Neural cell (in vitro differentiated cells): ENCODE measurements at regions not wholly inside any gene's neighbourhood (a gene's known extent, or its start where the extent isn't known, plus 50 kb on each side); places are given as distances from the start of the nearest gene placed in this dataset.

Source experiments
- H2AFZ ChIP-seq: fragments of 200-600, 300-800 bp; sonication (generic), shearing (Covaris generic); 2 replicates; pipeline ENCODE4 v1.6.0; 2014; ENCODE audit warnings: low read depth, mild to moderate bottlenecking, antibody characterized with exemption, low read length, moderate library complexity
- H3F3A ChIP-seq: fragments of 200-600 bp; shearing (Covaris generic); 2 replicates; pipeline ENCODE4 v1.6.1; 2016; ENCODE audit warnings: mild to moderate bottlenecking, moderate library complexity, mixed read lengths, antibody characterized with exemption, low read length; ENCODE audit not compliant: insufficient read depth, poor library complexity, severe bottlenecking
- H3K27ac ChIP-seq: fragments of 200-600, 300-800 bp; sonication (generic), shearing (Covaris generic); 2 replicates; pipeline ENCODE4 v1.5.1; 2014; ENCODE audit warnings: mild to moderate bottlenecking, low read length, moderate library complexity
- H3K27me3 ChIP-seq: fragments of 300-800, 200-600 bp; sonication (generic), shearing (Covaris generic); 2 replicates; pipeline ENCODE4 v1.6.0; 2014; ENCODE audit warnings: mild to moderate bottlenecking, low read depth, low read length, moderate library complexity; ENCODE audit not compliant: insufficient read depth
- H3K36me3 ChIP-seq: fragments of 300-800, 200-600 bp; sonication (generic), shearing (Covaris generic); 2 replicates; pipeline ENCODE4 v1.5.1; 2014; ENCODE audit warnings: mild to moderate bottlenecking, antibody characterized with exemption, low read length, moderate library complexity; ENCODE audit not compliant: insufficient read depth
- H3K4me2 ChIP-seq: fragments of 300-800, 200-600 bp; sonication (generic), shearing (Covaris generic); 2 replicates; pipeline ENCODE4 v1.6.0; 2014; ENCODE audit warnings: mild to moderate bottlenecking, low read length
- H3K4me3 ChIP-seq: fragments of 300-800, 200-600 bp; sonication (generic), shearing (Covaris generic); 2 replicates; pipeline ENCODE4 v1.5.1; 2014; ENCODE audit warnings: mild to moderate bottlenecking, low read length, moderate library complexity
- H3K79me2 ChIP-seq: fragments of 200-600 bp; shearing (Covaris generic); replicated peaks from 2 replicates; pipeline ENCODE4 v1.6.0; 2014; ENCODE audit warnings: mild to moderate bottlenecking, low read length, moderate library complexity; ENCODE audit not compliant: insufficient read depth
- H3K9ac ChIP-seq: fragments of 300-800, 200-600 bp; sonication (generic), shearing (Covaris generic); 2 replicates; pipeline ENCODE4 v1.6.1; 2016; ENCODE audit warnings: mild to moderate bottlenecking, low read length, mixed read lengths
- H3K9me2 ChIP-seq: fragments of 200-600 bp; shearing (Covaris generic); 2 replicates; pipeline ENCODE4 v1.6.1; 2016; ENCODE audit warnings: mild to moderate bottlenecking, low read length, mixed read lengths; ENCODE audit not compliant: insufficient read depth
- H3K9me3 ChIP-seq: fragments of 200-600, 300-800 bp; sonication (generic), shearing (Covaris generic); 2 replicates; pipeline ENCODE4 v1.6.1; 2016; ENCODE audit warnings: mild to moderate bottlenecking, mixed run types, low read length, moderate library complexity, mixed read lengths
- H4K20me1 ChIP-seq: fragments of 200-600 bp; shearing (Covaris generic); 2 replicates; pipeline ENCODE4 v1.6.1; 2016; ENCODE audit warnings: mild to moderate bottlenecking, mixed run types; ENCODE audit not compliant: insufficient read depth
- EP300 ChIP-seq: fragments of 450-650 bp; conservative IDR thresholded peaks from 2 replicates; pipeline ENCODE4 v1.6.1; 2014; ENCODE audit warnings: antibody characterized with exemption, mild to moderate bottlenecking, moderate library complexity; ENCODE audit not compliant: poor library complexity, severe bottlenecking
- EZH2 ChIP-seq: fragments of 200-600, 300-800 bp; shearing (Covaris generic), sonication (generic); IDR thresholded peaks from 2 replicates; pipeline ENCODE4 v1.6.1; 2014; ENCODE audit warnings: antibody characterized with exemption, low read length, borderline replicate concordance, mild to moderate bottlenecking; ENCODE audit not compliant: insufficient read depth, poor library complexity, severe bottlenecking
- MXI1 ChIP-seq: fragments of 450-650 bp; conservative IDR thresholded peaks from 2 replicates; pipeline ENCODE4 v1.6.1; 2014; ENCODE audit warnings: antibody characterized with exemption, mild to moderate bottlenecking; ENCODE audit not compliant: poor library complexity, severe bottlenecking
- POLR2AphosphoS5 ChIP-seq: IDR thresholded peaks from 2 replicates; pipeline ENCODE4 v1.6.1; 2012
- RAD21 ChIP-seq: fragments of 450-650 bp; conservative IDR thresholded peaks from 2 replicates; pipeline ENCODE4 v1.6.1; 2014; ENCODE audit warnings: antibody characterized with exemption, mild to moderate bottlenecking, moderate library complexity
- SMC3 ChIP-seq: fragments of 450-650 bp; conservative IDR thresholded peaks from 2 replicates; pipeline ENCODE4 v1.6.1; 2014; ENCODE audit warnings: antibody characterized with exemption, mild to moderate bottlenecking, moderate library complexity; ENCODE audit not compliant: poor library complexity
- TAF1 ChIP-seq: IDR thresholded peaks from 2 replicates; pipeline ENCODE4 v1.6.1; 2012; ENCODE audit warnings: low read depth
- TF ChIP-seq, protein P1 (sequence below): fragments of 450-650 bp; IDR thresholded peaks from 2 replicates; pipeline ENCODE4 v1.5.1; 2014; ENCODE audit warnings: antibody characterized with exemption, mild to moderate bottlenecking, moderate library complexity; ENCODE audit not compliant: poor library complexity, severe bottlenecking
- TF ChIP-seq, protein P2 (sequence below): IDR thresholded peaks from 2 replicates; pipeline ENCODE4 v1.6.1; 2012; ENCODE audit warnings: borderline replicate concordance

DNA sequence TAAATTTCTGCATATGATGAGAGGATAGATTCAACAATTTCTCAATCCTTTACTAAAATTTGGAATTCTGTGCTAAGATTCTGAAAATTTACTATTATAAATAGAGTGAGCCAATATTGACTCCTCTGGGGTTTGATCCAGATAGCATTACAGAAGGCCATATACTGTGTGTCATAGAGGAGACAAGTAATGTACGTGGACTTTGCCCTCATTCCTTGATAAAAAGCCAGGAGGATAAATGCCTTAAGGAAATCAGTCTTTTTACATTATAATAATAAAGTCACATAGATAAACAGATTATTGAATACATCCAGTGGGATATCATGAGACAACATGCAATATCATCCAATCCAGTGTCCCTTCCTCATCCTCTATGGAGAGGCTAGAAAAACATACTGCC, 188.0 kb upstream of the HDX start (continued):
- TF ChIP-seq, protein P1, sequence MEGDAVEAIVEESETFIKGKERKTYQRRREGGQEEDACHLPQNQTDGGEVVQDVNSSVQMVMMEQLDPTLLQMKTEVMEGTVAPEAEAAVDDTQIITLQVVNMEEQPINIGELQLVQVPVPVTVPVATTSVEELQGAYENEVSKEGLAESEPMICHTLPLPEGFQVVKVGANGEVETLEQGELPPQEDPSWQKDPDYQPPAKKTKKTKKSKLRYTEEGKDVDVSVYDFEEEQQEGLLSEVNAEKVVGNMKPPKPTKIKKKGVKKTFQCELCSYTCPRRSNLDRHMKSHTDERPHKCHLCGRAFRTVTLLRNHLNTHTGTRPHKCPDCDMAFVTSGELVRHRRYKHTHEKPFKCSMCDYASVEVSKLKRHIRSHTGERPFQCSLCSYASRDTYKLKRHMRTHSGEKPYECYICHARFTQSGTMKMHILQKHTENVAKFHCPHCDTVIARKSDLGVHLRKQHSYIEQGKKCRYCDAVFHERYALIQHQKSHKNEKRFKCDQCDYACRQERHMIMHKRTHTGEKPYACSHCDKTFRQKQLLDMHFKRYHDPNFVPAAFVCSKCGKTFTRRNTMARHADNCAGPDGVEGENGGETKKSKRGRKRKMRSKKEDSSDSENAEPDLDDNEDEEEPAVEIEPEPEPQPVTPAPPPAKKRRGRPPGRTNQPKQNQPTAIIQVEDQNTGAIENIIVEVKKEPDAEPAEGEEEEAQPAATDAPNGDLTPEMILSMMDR: no peak

DNA sequence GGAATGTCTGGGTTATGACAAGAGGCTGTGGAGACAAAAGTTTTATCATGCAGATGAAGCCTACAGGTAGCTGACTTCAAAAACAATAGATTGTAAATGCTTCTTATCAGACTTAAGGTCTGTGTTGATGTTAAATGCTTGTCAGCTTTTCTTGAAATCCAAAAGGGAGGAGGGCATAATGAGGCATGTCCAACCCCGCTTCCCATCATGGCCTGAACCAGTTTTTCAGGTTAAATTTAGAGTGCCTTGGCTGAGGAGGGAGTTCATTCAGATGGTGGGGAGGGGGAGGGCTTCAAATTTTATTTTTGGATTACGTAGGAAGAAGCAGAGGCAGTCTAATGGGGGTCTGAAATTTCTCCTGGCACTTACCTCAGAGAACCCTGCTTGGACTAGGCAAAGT, 207.7 kb upstream of the HDX start:
- Histone ChIP-seq H3K4me2 (no peak overlapping the region), H3K27ac (no peak overlapping the region), H3F3A (no peaks in the 10 kb centered on the region), H3K27me3 (no peaks in the 10 kb centered on the region), H3K9me2 (no peaks in the 10 kb centered on the region), H2AFZ (no peak overlapping the region), H3K36me3 (no peaks in the 10 kb centered on the region), H3K79me2 (no peaks in the 10 kb centered on the region), H4K20me1 (no peaks in the 10 kb centered on the region), H3K9ac (no peak overlapping the region), H3K9me3 (no peaks in the 10 kb centered on the region), H3K4me3 (no peak overlapping the region)
- no peak for TF ChIP-seq EZH2
- no peak for TF ChIP-seq MXI1

DNA sequence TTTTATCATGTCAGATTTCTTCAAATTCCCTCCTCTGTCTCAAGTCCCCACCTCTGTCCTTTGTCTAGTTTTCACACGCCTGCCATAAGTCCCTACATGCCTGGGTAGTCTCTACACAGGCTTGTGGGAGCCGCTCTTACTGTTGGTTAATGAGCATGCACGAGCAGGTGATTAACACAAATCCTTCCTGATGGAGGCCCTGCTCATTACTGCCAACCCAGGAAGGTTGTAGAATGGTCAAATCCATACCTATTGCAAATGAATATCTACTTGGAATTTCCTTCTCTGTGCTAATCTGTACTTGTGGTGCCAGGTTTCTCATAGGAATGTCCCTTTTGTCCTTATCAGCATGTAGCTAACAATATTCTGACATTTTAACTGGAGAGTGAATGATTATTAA, 208.4 kb upstream of the HDX start:
- TF ChIP-seq EZH2: no peak
- TF ChIP-seq, protein P1: no peak
- TF ChIP-seq, protein P2, sequence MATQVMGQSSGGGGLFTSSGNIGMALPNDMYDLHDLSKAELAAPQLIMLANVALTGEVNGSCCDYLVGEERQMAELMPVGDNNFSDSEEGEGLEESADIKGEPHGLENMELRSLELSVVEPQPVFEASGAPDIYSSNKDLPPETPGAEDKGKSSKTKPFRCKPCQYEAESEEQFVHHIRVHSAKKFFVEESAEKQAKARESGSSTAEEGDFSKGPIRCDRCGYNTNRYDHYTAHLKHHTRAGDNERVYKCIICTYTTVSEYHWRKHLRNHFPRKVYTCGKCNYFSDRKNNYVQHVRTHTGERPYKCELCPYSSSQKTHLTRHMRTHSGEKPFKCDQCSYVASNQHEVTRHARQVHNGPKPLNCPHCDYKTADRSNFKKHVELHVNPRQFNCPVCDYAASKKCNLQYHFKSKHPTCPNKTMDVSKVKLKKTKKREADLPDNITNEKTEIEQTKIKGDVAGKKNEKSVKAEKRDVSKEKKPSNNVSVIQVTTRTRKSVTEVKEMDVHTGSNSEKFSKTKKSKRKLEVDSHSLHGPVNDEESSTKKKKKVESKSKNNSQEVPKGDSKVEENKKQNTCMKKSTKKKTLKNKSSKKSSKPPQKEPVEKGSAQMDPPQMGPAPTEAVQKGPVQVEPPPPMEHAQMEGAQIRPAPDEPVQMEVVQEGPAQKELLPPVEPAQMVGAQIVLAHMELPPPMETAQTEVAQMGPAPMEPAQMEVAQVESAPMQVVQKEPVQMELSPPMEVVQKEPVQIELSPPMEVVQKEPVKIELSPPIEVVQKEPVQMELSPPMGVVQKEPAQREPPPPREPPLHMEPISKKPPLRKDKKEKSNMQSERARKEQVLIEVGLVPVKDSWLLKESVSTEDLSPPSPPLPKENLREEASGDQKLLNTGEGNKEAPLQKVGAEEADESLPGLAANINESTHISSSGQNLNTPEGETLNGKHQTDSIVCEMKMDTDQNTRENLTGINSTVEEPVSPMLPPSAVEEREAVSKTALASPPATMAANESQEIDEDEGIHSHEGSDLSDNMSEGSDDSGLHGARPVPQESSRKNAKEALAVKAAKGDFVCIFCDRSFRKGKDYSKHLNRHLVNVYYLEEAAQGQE: no peak
- TF ChIP-seq POLR2AphosphoS5: no peak
- TF ChIP-seq TAF1: no peak
- TF ChIP-seq MXI1: no peak
- no peak for TF ChIP-seq EP300
- TF ChIP-seq SMC3: no peak
- TF ChIP-seq RAD21: no peak
- H3K9ac ChIP-seq: no peak overlapping the region
- H3K4me2 ChIP-seq: no peak overlapping the region
- no peaks in the 10 kb centered on the region for H3K36me3 ChIP-seq
- H3K79me2 ChIP-seq: no peaks in the 10 kb centered on the region
- no peaks in the 10 kb centered on the region for H4K20me1 ChIP-seq
- H3K9me3 ChIP-seq: no peaks in the 10 kb centered on the region
- H3F3A ChIP-seq: no peaks in the 10 kb centered on the region
- H3K4me3 ChIP-seq: no peak overlapping the region
- no peak overlapping the region for H2AFZ ChIP-seq
- no peak overlapping the region for H3K27ac ChIP-seq
- no peaks in the 10 kb centered on the region for H3K9me2 ChIP-seq
- H3K27me3 ChIP-seq: no peaks in the 10 kb centered on the region
